ENCODE measurements at regions not wholly inside any gene's neighbourhood (a gene's known extent, or its start where the extent isn't known, plus 50 kb on each side); places are given as distances from the start of the nearest gene placed in this dataset.

DNA sequence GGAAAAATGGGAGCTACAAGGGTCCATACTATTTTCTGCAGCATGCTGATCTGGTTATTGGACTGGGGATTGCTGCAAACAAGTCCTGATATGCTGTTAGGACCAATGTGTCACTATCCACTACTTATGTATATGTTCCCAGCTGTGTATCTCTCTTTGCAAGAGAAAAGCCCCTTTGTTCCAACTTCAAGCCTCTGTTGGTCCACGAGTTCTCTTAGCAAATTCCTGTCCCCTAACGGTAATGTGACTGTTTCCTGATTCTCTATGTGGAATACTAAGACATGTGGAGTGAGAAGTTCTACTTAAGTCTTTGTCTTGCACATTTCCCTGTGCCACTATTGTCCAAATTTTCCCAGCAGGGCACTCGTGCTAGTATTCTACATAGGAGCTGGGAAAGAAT is 557.7 kb downstream of the FSCB start:
- no peak for ATAC-seq
- Histone ChIP-seq H3K27ac (no peak overlapping the region), H3K36me3 (no peaks in the 10 kb centered on the region), H3K9me3 (no peaks in the 10 kb centered on the region), H3K27me3 (no peaks in the 10 kb centered on the region), H3K4me1 (no peaks in the 10 kb centered on the region), H3K4me3 (no peak overlapping the region)
- no peak for TF ChIP-seq CTCF (IDR thresholded peaks at IDR 0.05)
- TF ChIP-seq POLR2AphosphoS5 (IDR thresholded peaks at IDR 0.05), result no peak
- TF ChIP-seq POLR2A (IDR thresholded peaks at IDR 0.05), result no peak
- TF ChIP-seq EP300 (IDR thresholded peaks at IDR 0.05), result no peak
- 62 to 66% methylated on average over 3 of the region's 3 CpGs for WGBS, 2 donors (ENCODE audit: low coverage in 1 of 2)

DNA sequence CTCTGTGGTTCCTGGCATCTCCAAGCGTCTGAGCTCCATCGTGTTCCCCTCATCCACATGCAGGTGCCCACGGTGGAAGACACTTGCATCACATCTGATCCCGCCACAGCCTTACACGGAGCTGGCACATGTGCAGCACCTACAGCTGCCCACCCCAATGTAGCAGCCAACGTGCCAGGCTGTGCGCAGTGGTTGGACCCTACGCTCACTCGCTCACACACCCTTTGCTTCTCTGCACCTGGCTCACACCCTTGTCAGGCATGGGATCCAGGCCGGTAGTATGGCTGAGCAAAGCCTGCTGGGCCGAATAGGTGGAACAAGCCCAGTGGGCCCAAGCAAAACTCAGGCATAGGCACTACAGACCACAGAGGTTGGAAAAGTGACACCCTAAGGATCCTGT is 567.2 kb downstream of the FSCB start:
- Histone ChIP-seq H3K4me1 (no peaks in the 10 kb centered on the region), H3K27ac (no peak overlapping the region), H3K4me3 (no peak overlapping the region), H3K27me3 (no peaks in the 10 kb centered on the region), H3K9me3 (no peaks in the 10 kb centered on the region), H3K36me3 (no peaks in the 10 kb centered on the region)
- WGBS, 2 donors (ENCODE audit: low coverage in 1 of 2), result 71 to 76% methylated on average over 2 to 4 of the region's 11 CpGs
- no peak for ATAC-seq
- TF ChIP-seq EP300 (IDR thresholded peaks at IDR 0.05) (no peak), POLR2AphosphoS5 (IDR thresholded peaks at IDR 0.05) (no peak), CTCF (IDR thresholded peaks at IDR 0.05) (no peak), POLR2A (IDR thresholded peaks at IDR 0.05) (no peak)

DNA sequence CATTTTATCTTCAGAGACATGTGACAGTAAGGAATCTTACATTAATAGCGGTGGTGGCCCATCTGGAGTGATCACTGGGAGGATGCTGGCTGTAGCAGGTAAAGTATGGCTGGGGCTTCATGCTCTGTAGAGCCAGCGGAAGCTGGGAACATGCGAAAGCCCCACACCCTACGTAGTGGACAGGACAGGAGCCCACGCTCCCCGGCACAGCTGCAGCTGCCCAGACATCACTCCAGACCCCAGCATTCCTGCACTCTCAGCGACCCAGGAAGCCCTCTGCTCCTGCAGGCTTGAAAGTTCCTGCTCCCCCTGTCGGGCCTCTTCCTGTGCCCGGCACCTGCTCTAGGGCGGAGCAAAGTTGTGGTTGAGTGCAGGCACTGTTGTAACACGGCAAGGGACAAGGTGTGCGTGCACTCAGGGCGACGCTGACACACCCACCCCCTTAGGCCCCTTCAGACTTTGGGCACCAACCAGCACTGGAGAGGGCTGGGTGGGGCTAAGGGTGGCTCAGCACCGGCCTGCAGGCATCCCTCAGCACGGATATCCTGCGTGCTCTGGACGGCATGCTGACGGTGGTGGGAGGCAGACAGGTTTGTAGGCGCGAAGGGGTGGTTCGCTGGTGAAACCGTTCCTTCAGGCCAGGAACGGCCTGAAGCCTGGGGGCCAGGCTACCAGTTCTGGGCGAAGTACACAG is 568.3 kb downstream of the FSCB start:
- Histone ChIP-seq H3K4me3 (no peak overlapping the region), H3K4me1 (no peaks in the 10 kb centered on the region), H3K27ac (no peak overlapping the region), H3K36me3 (no peaks in the 10 kb centered on the region), H3K27me3 (no peaks in the 10 kb centered on the region), H3K9me3 (no peaks in the 10 kb centered on the region)
- no peak for TF ChIP-seq EP300 (IDR thresholded peaks at IDR 0.05)
- no peak for ATAC-seq
- WGBS, 2 donors (ENCODE audit: low coverage in 1 of 2), result 95 to 96% methylated on average over 2 to 9 of the region's 25 CpGs

- WGBS, 2 donors (ENCODE audit: low coverage in 1 of 2), result no CpG with 5 or more reads among the region's 2 CpGs
- H3K4me1 ChIP-seq, result no peaks in the 10 kb centered on the region
- H3K9me3 ChIP-seq, result no peaks in the 10 kb centered on the region
- no peak for ATAC-seq
- no peak overlapping the region for H3K27ac ChIP-seq
- no peaks in the 10 kb centered on the region for H3K27me3 ChIP-seq
- no peaks in the 10 kb centered on the region for H3K36me3 ChIP-seq
- no peak overlapping the region for H3K4me3 ChIP-seq
- TF ChIP-seq POLR2A (IDR thresholded peaks at IDR 0.05), result no peak
- TF ChIP-seq POLR2AphosphoS5 (IDR thresholded peaks at IDR 0.05), result no peak
- no peak for TF ChIP-seq CTCF (IDR thresholded peaks at IDR 0.05)
- no peak for TF ChIP-seq EP300 (IDR thresholded peaks at IDR 0.05)
These were observed 570.1 kb downstream of the FSCB start for GRCh38 chr14:43937001-43937400.

- Histone ChIP-seq H3K9me3 (no peaks in the 10 kb centered on the region), H3K36me3 (no peaks in the 10 kb centered on the region), H3K4me3 (no peak overlapping the region), H3K27me3 (no peaks in the 10 kb centered on the region), H3K4me1 (no peaks in the 10 kb centered on the region), H3K27ac (no peak overlapping the region)
- ATAC-seq, result no peak
- TF ChIP-seq POLR2AphosphoS5 (IDR thresholded peaks at IDR 0.05), result no peak
- no peak for TF ChIP-seq POLR2A (IDR thresholded peaks at IDR 0.05)
- no peak for TF ChIP-seq CTCF (IDR thresholded peaks at IDR 0.05)
- TF ChIP-seq EP300 (IDR thresholded peaks at IDR 0.05), result no peak
- 77 to 100% methylated on average over 1 of the region's 1 CpG for WGBS, 2 donors (ENCODE audit: low coverage in 1 of 2)
These were observed 573.0 kb downstream of the FSCB start for GRCh38 chr14:43934102-43934501.

Measured in gastroesophageal sphincter (tissue), 4 donors.